Psoas muscle (tissue), 7 donors: ENCODE measurements at regions not wholly inside any gene's neighbourhood (a gene's known extent, or its start where the extent isn't known, plus 50 kb on each side); places are given as distances from the start of the nearest gene placed in this dataset.

Source experiments
- ATAC-seq, 4 donors: fragments of 200-7000 bp; cut with Tn5 transposase; one replicate each; pipeline ENCODE4 v1.9.1; 2020; ENCODE audit warnings: moderate library complexity in 3 of 4, mild to moderate bottlenecking in 2 of 4
- DNase-seq, 2 donors: peaks; one replicate each; pipeline ENCODE4 v3.0.0-alpha.2; 2020
- H3K27ac ChIP-seq: fragments of 200-600 bp; one replicate; pipeline ENCODE4 v1.8.0; 2022
- H3K27me3 ChIP-seq, 3 donors: fragments of 200-600 bp in 1 of 3; one replicate each; pipeline versions ENCODE4 v1.6.1 to v1.8.0; 2013 to 2022; ENCODE audit warnings: low read length in 2 of 3, mild to moderate bottlenecking in 2 of 3, moderate library complexity in 1 of 3; ENCODE audit not compliant: insufficient read depth in 3 of 3
- H3K36me3 ChIP-seq, 2 donors: fragments of 200-600 bp in 1 of 2; one replicate each; pipeline versions ENCODE4 v1.6.1 to v1.8.0; 2013 to 2022; ENCODE audit warnings: low read depth in 1 of 2, mild to moderate bottlenecking in 1 of 2, moderate library complexity in 1 of 2; ENCODE audit not compliant: insufficient read depth in 1 of 2
- H3K4me1 ChIP-seq: fragments of 200-600 bp; one replicate; pipeline ENCODE4 v1.8.0; 2022
- H3K4me3 ChIP-seq: fragments of 200-600 bp; one replicate; pipeline ENCODE4 v1.8.0; 2022; ENCODE audit warnings: mild to moderate bottlenecking
- H3K9me3 ChIP-seq: fragments of 200-600 bp; one replicate; pipeline ENCODE4 v1.8.0; 2022
- WGBS, 3 donors: extraction: QIAGEN DNeasy Blood & Tissue Kit; methylation state at CpG; one replicate each; pipeline versions ENCODE4 v1.1.6 to v1.1.7; 2013; 5-methylcytosine and 5-hydroxymethylcytosine counted together
- intact Hi-C, 2 donors: fragments of 100-400 bp; cut with DNase I; formaldehyde crosslinking; loops; one replicate each; pipeline versions ENCODE4 v1.11.0 to v1.14.2; 2022
- TF ChIP-seq, protein P1 (sequence below): fragments of 200-600 bp; IDR thresholded peaks from one replicate; pipeline ENCODE4 v1.8.0; 2022; ENCODE audit warnings: antibody characterized with exemption
- donor health status: healthy with polysubstance abuse.
- donor health status: DM: no; HTN: no; CAD: no; lungs with moderate emphysema.
- donor health status: Bipolar disorder and iron deficiency.
- donor health status: healthy.
- donor health status: DM: yes; HTN: yes; CAD: no.
- donor health status: DM: no; HTN: no; CAD: no.
- donor health status: DM: yes; HTN: yes; CAD: no.

- WGBS, 3 donors: 92 to 100% (median 96%) methylated on average over 1 of the region's 1 CpG
- ATAC-seq: no peak
Measured at GRCh38 chr15:70179309-70179892, 81.7 kb upstream of the TLE3 start.

GRCh38 chr15:70178335-70179084, 80.8 kb upstream of the TLE3 start:
- intact Hi-C loops: no loop called here
- no peaks in the 10 kb centered on the region for H3K27me3 ChIP-seq
- H3K27ac ChIP-seq: no peak overlapping the region
- DNase-seq (no peak), ATAC-seq (no peak)
- 95 to 99% (median 99%) methylated on average over 3 of the region's 3 CpGs for WGBS, 3 donors
- no peaks in the 10 kb centered on the region for H3K9me3 ChIP-seq
- TF ChIP-seq, protein P1, sequence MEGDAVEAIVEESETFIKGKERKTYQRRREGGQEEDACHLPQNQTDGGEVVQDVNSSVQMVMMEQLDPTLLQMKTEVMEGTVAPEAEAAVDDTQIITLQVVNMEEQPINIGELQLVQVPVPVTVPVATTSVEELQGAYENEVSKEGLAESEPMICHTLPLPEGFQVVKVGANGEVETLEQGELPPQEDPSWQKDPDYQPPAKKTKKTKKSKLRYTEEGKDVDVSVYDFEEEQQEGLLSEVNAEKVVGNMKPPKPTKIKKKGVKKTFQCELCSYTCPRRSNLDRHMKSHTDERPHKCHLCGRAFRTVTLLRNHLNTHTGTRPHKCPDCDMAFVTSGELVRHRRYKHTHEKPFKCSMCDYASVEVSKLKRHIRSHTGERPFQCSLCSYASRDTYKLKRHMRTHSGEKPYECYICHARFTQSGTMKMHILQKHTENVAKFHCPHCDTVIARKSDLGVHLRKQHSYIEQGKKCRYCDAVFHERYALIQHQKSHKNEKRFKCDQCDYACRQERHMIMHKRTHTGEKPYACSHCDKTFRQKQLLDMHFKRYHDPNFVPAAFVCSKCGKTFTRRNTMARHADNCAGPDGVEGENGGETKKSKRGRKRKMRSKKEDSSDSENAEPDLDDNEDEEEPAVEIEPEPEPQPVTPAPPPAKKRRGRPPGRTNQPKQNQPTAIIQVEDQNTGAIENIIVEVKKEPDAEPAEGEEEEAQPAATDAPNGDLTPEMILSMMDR: no peak
- H3K4me3 ChIP-seq: no peak overlapping the region
- peaks cover 13% of the 10 kb centered on the region for H3K4me1 ChIP-seq
- no peaks in the 10 kb centered on the region for H3K36me3 ChIP-seq

More at GRCh38 chr15:70179309-70179892, 81.7 kb upstream of the TLE3 start:
- peaks cover 13% of the 10 kb centered on the region for H3K4me1 ChIP-seq
- intact Hi-C loops: no loop called here
- no peaks in the 10 kb centered on the region for H3K9me3 ChIP-seq
- H3K27ac ChIP-seq: no peak overlapping the region
- H3K4me3 ChIP-seq: no peak overlapping the region
- DNase-seq: no peak
- no peaks in the 10 kb centered on the region for H3K36me3 ChIP-seq
- no peaks in the 10 kb centered on the region for H3K27me3 ChIP-seq
- TF ChIP-seq, protein P1: no peak

DNA sequence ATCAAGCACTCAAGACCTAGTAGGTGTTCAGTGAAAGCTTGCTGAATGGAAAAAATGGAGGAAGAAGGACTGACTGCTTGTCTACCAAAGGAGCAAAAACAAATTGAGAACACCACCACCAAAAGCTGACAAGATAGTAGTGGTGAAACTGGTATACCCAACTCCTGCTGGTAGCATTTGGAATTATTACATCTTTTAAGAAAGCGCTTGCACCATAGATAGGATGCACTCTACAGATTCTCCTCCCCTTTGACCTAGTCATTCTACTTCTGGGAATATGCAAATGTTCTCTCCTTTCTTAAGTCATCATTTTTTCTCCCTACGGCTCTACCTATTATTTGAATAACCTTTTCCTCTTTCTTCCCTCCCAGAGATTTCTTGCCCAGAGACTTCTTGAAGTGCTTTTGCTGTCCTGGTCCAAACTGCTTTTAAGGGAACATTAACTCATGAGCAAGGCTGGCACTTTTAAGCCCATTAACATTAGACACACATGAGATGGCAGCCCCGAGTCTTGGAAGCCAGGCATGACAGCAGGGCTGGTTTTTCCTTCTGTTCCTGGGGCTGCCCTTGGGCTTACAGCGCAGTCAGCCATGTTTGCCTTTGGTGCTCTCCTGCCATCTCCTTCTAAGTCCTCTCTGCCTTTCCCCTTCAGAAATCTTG, 75.0 kb upstream of the TLE3 start:
- intact Hi-C loops: no loop called here
- no peak for DNase-seq
- peaks cover 0 to 2% (median 0%) of the 10 kb centered on the region in 3 donors for H3K27me3 ChIP-seq
- H3K36me3 ChIP-seq: no peaks in the 10 kb centered on the region
- no peaks in the 10 kb centered on the region for H3K9me3 ChIP-seq
- H3K4me3 ChIP-seq: no peak overlapping the region
- no peak overlapping the region for H3K27ac ChIP-seq
- TF ChIP-seq, protein P1: no peak
- H3K4me1 ChIP-seq: peaks cover 5% of the 10 kb centered on the region
- ATAC-seq: no peak
- WGBS, 3 donors: 86 to 98% (median 93%) methylated on average over 4 of the region's 4 CpGs

- TF ChIP-seq, protein P1: no peak
- WGBS, 3 donors: 89 to 98% (median 96%) methylated on average over 2 of the region's 2 CpGs
- no peaks in the 10 kb centered on the region for H3K36me3 ChIP-seq
- ATAC-seq (no peak), DNase-seq (peak in 1 of 2 donors; percentile 19)
- no peaks in the 10 kb centered on the region for H3K9me3 ChIP-seq
- no peak overlapping the region for H3K27ac ChIP-seq
- peaks cover 0 to 2% (median 0%) of the 10 kb centered on the region in 3 donors for H3K27me3 ChIP-seq
- no peak overlapping the region for H3K4me3 ChIP-seq
- intact Hi-C loops: no loop called here
- peaks cover 6% of the 10 kb centered on the region for H3K4me1 ChIP-seq
Measured at GRCh38 chr15:70172124-70172523, 74.4 kb upstream of the TLE3 start.
